Keratinocyte (primary cell): ENCODE measurements at regions not wholly inside any gene's neighbourhood (a gene's known extent, or its start where the extent isn't known, plus 50 kb on each side); places are given as distances from the start of the nearest gene placed in this dataset.
"Not testable (repeated sequence)": the region's sequence is repeated elsewhere in the genome, so short reads cannot be mapped to it uniquely, and the experiment has no call there.

Source experiments
- DNase-seq: peaks from one replicate; pipeline ENCODE4 v3.0.0-alpha.2; 2011; ENCODE audit warnings: low read depth, missing footprints, low spot score
- FAIRE-seq: peaks from 2 replicates; lab custom pipeline; 2011; peaks lifted over from hg19 to GRCh38; lab: Jason Lieb, UNC
- H2AFZ ChIP-seq: 2 replicates; pipeline ENCODE4 v1.6.0; 2012; ENCODE audit warnings: low read length, control low read depth, inconsistent platforms; ENCODE audit not compliant: control insufficient read depth
- H3K27ac ChIP-seq: 2 replicates; pipeline ENCODE4 v1.5.1; 2011; ENCODE audit warnings: low read length; ENCODE audit not compliant: control insufficient read depth, insufficient read depth
- H3K27me3 ChIP-seq: 3 replicates; pipeline ENCODE4 v1.6.0; 2011; ENCODE audit warnings: low read length; ENCODE audit not compliant: control insufficient read depth, insufficient read depth; ENCODE audit errors: extremely low read depth
- H3K36me3 ChIP-seq, 2 experiments: 2 replicates in 1 of 2; 3 replicates in 1 of 2; pipeline ENCODE4 v1.5.1; 2011; ENCODE audit warnings: low read length in 2 of 2, mild to moderate bottlenecking in 1 of 2; ENCODE audit not compliant: control insufficient read depth in 2 of 2, insufficient read depth in 2 of 2; ENCODE audit errors: extremely low read depth in 1 of 2
- H3K4me1 ChIP-seq: 3 replicates; pipeline ENCODE4 v1.5.1; 2011; ENCODE audit warnings: low read length; ENCODE audit not compliant: control insufficient read depth, insufficient read depth; ENCODE audit errors: extremely low read depth
- H3K4me2 ChIP-seq: 3 replicates; pipeline ENCODE4 v1.6.0; 2011; ENCODE audit warnings: low read depth, low read length; ENCODE audit not compliant: control insufficient read depth, insufficient read depth; ENCODE audit errors: extremely low read depth
- H3K4me3 ChIP-seq, 3 experiments: fragments of 200-600 bp in 1 of 3; sonication (generic) in 1 of 3; 2 replicates in 2 of 3; 3 replicates in 1 of 3; pipeline ENCODE4 v1.5.1; 2011 to 2016; ENCODE audit warnings: low read length in 3 of 3, mild to moderate bottlenecking in 3 of 3, control low read depth in 2 of 3, inconsistent platforms in 1 of 3, low read depth in 1 of 3, mixed read lengths in 1 of 3, mixed run types in 1 of 3, moderate library complexity in 1 of 3; ENCODE audit not compliant: control insufficient read depth in 2 of 3, insufficient read depth in 2 of 3; ENCODE audit errors: extremely low read depth in 1 of 3
- H3K79me2 ChIP-seq: 2 replicates; pipeline ENCODE4 v1.6.0; 2012; ENCODE audit warnings: low read length; ENCODE audit not compliant: control insufficient read depth, insufficient read depth
- H3K9ac ChIP-seq: 3 replicates; pipeline ENCODE4 v1.6.0; 2011; ENCODE audit warnings: low read length; ENCODE audit not compliant: control insufficient read depth, insufficient read depth; ENCODE audit errors: extremely low read depth
- H3K9me1 ChIP-seq: 3 replicates; pipeline ENCODE4 v1.6.0; 2011; ENCODE audit warnings: low read length; ENCODE audit not compliant: control insufficient read depth, insufficient read depth; ENCODE audit errors: extremely low read depth
- H3K9me3 ChIP-seq: 2 replicates; pipeline ENCODE4 v1.5.1; 2012; ENCODE audit warnings: low read depth, low read length; ENCODE audit not compliant: control insufficient read depth
- H4K20me1 ChIP-seq: 3 replicates; pipeline ENCODE4 v1.6.0; 2011; ENCODE audit warnings: low read length; ENCODE audit not compliant: control insufficient read depth, insufficient read depth; ENCODE audit errors: extremely low read depth
- EZH2 ChIP-seq: IDR thresholded peaks from one replicate; pipeline ENCODE4 v1.6.1; 2012; ENCODE audit warnings: inconsistent platforms, mild to moderate bottlenecking, low read length, moderate library complexity
- dilution Hi-C: fragments of 300-500 bp; cut with MboI; formaldehyde crosslinking; loops from one replicate; pipeline ENCODE4 v1.7.0; 2020; ENCODE audit warnings: low sequenced_read_pairs; ENCODE audit not compliant: extremely low pct_ligation_motif_present
- TF ChIP-seq, protein P1 (sequence below), 3 experiments: IDR thresholded peaks in 1 of 3; conservative IDR thresholded peaks in 1 of 3; optimal IDR thresholded peaks in 1 of 3; 2 replicates in 2 of 3; 3 replicates in 1 of 3; pipeline versions ENCODE3 to v1.5.1; 2011; ENCODE audit warnings: low read length in 3 of 3, mild to moderate bottlenecking in 3 of 3, moderate library complexity in 2 of 3, control low read depth in 1 of 3, inconsistent platforms in 1 of 3; ENCODE audit not compliant: insufficient read depth in 2 of 3; ENCODE audit errors: extremely low read depth in 1 of 3

GRCh38 chr3:177890359-177890683 lies 645.9 kb upstream of the KCNMB2 start:
- Histone ChIP-seq H2AFZ (no peak overlapping the region), H3K79me2 (no peaks in the 10 kb centered on the region)
- FAIRE-seq = no peak

GRCh38 chr3:177891569-177891968 lies 644.7 kb upstream of the KCNMB2 start:
- H3K4me2 ChIP-seq, H3K4me1 ChIP-seq, H3K27ac ChIP-seq, FAIRE-seq, H3K9me3 ChIP-seq, DNase-seq, dilution Hi-C loops, H4K20me1 ChIP-seq, H3K9me1 ChIP-seq, H3K9ac ChIP-seq, H3K79me2 ChIP-seq, H3K27me3 ChIP-seq, H3K4me3 ChIP-seq, H3K36me3 ChIP-seq, H2AFZ ChIP-seq: not testable (repeated sequence)

More at GRCh38 chr3:177890359-177890683, 645.9 kb upstream of the KCNMB2 start:
- no peak overlapping the region for H3K4me2 ChIP-seq
- dilution Hi-C loops = no loop called here
- no peak overlapping the region for H3K9ac ChIP-seq
- H3K27me3 ChIP-seq = no peaks in the 10 kb centered on the region
- no peak for TF ChIP-seq EZH2
- TF ChIP-seq, protein P1, sequence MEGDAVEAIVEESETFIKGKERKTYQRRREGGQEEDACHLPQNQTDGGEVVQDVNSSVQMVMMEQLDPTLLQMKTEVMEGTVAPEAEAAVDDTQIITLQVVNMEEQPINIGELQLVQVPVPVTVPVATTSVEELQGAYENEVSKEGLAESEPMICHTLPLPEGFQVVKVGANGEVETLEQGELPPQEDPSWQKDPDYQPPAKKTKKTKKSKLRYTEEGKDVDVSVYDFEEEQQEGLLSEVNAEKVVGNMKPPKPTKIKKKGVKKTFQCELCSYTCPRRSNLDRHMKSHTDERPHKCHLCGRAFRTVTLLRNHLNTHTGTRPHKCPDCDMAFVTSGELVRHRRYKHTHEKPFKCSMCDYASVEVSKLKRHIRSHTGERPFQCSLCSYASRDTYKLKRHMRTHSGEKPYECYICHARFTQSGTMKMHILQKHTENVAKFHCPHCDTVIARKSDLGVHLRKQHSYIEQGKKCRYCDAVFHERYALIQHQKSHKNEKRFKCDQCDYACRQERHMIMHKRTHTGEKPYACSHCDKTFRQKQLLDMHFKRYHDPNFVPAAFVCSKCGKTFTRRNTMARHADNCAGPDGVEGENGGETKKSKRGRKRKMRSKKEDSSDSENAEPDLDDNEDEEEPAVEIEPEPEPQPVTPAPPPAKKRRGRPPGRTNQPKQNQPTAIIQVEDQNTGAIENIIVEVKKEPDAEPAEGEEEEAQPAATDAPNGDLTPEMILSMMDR (optimal IDR thresholded peaks at IDR 0.05 in 1 of 3, IDR thresholded peaks at IDR 0.05 in 1 of 3, conservative IDR thresholded peaks at IDR 0.05 in 1 of 3; ENCODE audit: extremely low read depth in 1 of 3, insufficient read depth in 2 of 3, low read length in 3 of 3) = no peak
- no peak overlapping the region for H3K4me3 ChIP-seq
- no peaks in the 10 kb centered on the region for H3K36me3 ChIP-seq
- no peaks in the 10 kb centered on the region for H4K20me1 ChIP-seq
- H3K4me1 ChIP-seq = no peaks in the 10 kb centered on the region
- H3K27ac ChIP-seq = no peak overlapping the region
- no peaks in the 10 kb centered on the region for H3K9me1 ChIP-seq
- no peaks in the 10 kb centered on the region for H3K9me3 ChIP-seq
- no peak for DNase-seq

GRCh38 chr3:177893331-177893730 lies 642.9 kb upstream of the KCNMB2 start:
- Histone ChIP-seq H3K9ac (no peak overlapping the region), H3K79me2 (no peaks in the 10 kb centered on the region), H3K27me3 (no peaks in the 10 kb centered on the region), H4K20me1 (no peaks in the 10 kb centered on the region), H3K36me3 (no peaks in the 10 kb centered on the region), H3K9me1 (no peaks in the 10 kb centered on the region), H3K4me2 (no peak overlapping the region), H3K27ac (no peak overlapping the region), H2AFZ (no peak overlapping the region), H3K4me1 (no peaks in the 10 kb centered on the region), H3K9me3 (no peaks in the 10 kb centered on the region), H3K4me3 (no peak overlapping the region)
- FAIRE-seq = peak; percentile 48
- no peak for DNase-seq
- dilution Hi-C loops = no loop called here
- TF ChIP-seq EZH2 = no peak
- TF ChIP-seq, protein P1 (optimal IDR thresholded peaks at IDR 0.05 in 1 of 3, IDR thresholded peaks at IDR 0.05 in 1 of 3, conservative IDR thresholded peaks at IDR 0.05 in 1 of 3; ENCODE audit: extremely low read depth in 1 of 3, insufficient read depth in 2 of 3, low read length in 3 of 3) = peak in 2 of 3 experiments; percentile 17 to 24
